ENCODE measurements at regions not wholly inside any gene's neighbourhood (a gene's known extent, or its start where the extent isn't known, plus 50 kb on each side); places are given as distances from the start of the nearest gene placed in this dataset.

GRCh38 chr6:53999088-53999755 lies 112.0 kb upstream of the MLIP start:
- Histone ChIP-seq H3K27me3 (no peaks in the 10 kb centered on the region), H3K27ac (no peak overlapping the region), H3K36me3 (no peaks in the 10 kb centered on the region), H3K9me3 (no peaks in the 10 kb centered on the region), H3K4me1 (ENCODE audit: insufficient read depth) (no peaks in the 10 kb centered on the region), H3K4me3 (no peak overlapping the region)
- intact Hi-C loops (cut with DNase I), result no loop called here
- TF ChIP-seq POLR2A (IDR thresholded peaks at IDR 0.05) (no peak), EP300 (IDR thresholded peaks at IDR 0.05) (no peak), CTCF (IDR thresholded peaks at IDR 0.05) (no peak)
- DNase-seq, result no peak
- 90 to 93% (median 90%) methylated on average over 8 of the region's 8 CpGs for WGBS, 3 donors

- Histone ChIP-seq H3K9me3 (no peaks in the 10 kb centered on the region), H3K27ac (no peak overlapping the region), H3K27me3 (no peaks in the 10 kb centered on the region), H3K36me3 (no peaks in the 10 kb centered on the region), H3K4me3 (no peak overlapping the region), H3K4me1 (ENCODE audit: insufficient read depth) (no peaks in the 10 kb centered on the region)
- no peak for DNase-seq
- TF ChIP-seq EP300 (IDR thresholded peaks at IDR 0.05) (no peak), CTCF (IDR thresholded peaks at IDR 0.05) (no peak), POLR2A (IDR thresholded peaks at IDR 0.05) (no peak)
- intact Hi-C loops (cut with DNase I), result no loop called here
- 72 to 85% (median 77%) methylated on average over 1 of the region's 1 CpG for WGBS, 3 donors
Observed at GRCh38 chr6:54002116-54002515, 109.1 kb upstream of the MLIP start.

- no peaks in the 10 kb centered on the region for H3K9me3 ChIP-seq
- TF ChIP-seq CTCF (IDR thresholded peaks at IDR 0.05) (no peak), EP300 (IDR thresholded peaks at IDR 0.05) (no peak), POLR2A (IDR thresholded peaks at IDR 0.05) (no peak)
- 46 to 65% (median 58%) methylated on average over 1 of the region's 1 CpG for WGBS, 3 donors
- no peaks in the 10 kb centered on the region for H3K27me3 ChIP-seq
- H3K27ac ChIP-seq, result no peak overlapping the region
- H3K4me1 ChIP-seq (ENCODE audit: insufficient read depth), result no peaks in the 10 kb centered on the region
- no peak for DNase-seq
- no peaks in the 10 kb centered on the region for H3K36me3 ChIP-seq
- no peak overlapping the region for H3K4me3 ChIP-seq
- intact Hi-C loops (cut with DNase I), result no loop called here
Observed at GRCh38 chr6:54003316-54003715, 107.9 kb upstream of the MLIP start.

GRCh38 chr6:54008589-54008988 lies 102.7 kb upstream of the MLIP start:
- intact Hi-C loops (cut with DNase I), result no loop called here
- Histone ChIP-seq H3K36me3 (no peaks in the 10 kb centered on the region), H3K4me3 (no peak overlapping the region), H3K27me3 (no peaks in the 10 kb centered on the region), H3K9me3 (no peaks in the 10 kb centered on the region), H3K4me1 (ENCODE audit: insufficient read depth) (no peaks in the 10 kb centered on the region), H3K27ac (no peak overlapping the region)
- no peak for DNase-seq
- no peak for TF ChIP-seq CTCF (IDR thresholded peaks at IDR 0.05)
- TF ChIP-seq EP300 (IDR thresholded peaks at IDR 0.05), result no peak
- no peak for TF ChIP-seq POLR2A (IDR thresholded peaks at IDR 0.05)
- 85 to 91% (median 86%) methylated on average over 1 of the region's 1 CpG for WGBS, 3 donors
